RWPE2 (cell line): ENCODE measurements at regions not wholly inside any gene's neighbourhood (a gene's known extent, or its start where the extent isn't known, plus 50 kb on each side); places are given as distances from the start of the nearest gene placed in this dataset.

Experiments
- ATAC-seq: fragments of 200-7000 bp; cut with Tn5 transposase; 3 replicates; pipeline ENCODE4 v1.9.1; 2021; ENCODE audit warnings: low read depth
- DNase-seq: peaks from one replicate; pipeline ENCODE4 v3.0.0-alpha.2; 2020; ENCODE audit warnings: low spot score
- H3K27ac ChIP-seq: fragments of 450-650 bp; 2 replicates; pipeline ENCODE4 v1.5.1; 2017; ENCODE audit warnings: mild to moderate bottlenecking; ENCODE audit not compliant: poor library complexity, severe bottlenecking
- H3K27me3 ChIP-seq: fragments of 250-450 bp; sonication (Bioruptor Pico); 2 replicates; pipeline ENCODE4 v1.5.1; 2021; ENCODE audit warnings: mild to moderate bottlenecking, moderate library complexity; ENCODE audit not compliant: insufficient read depth, poor library complexity, severe bottlenecking
- H3K36me3 ChIP-seq: fragments of 250-450 bp; sonication (Bioruptor Pico); 2 replicates; pipeline ENCODE4 v1.5.1; 2020; ENCODE audit warnings: low read depth, mild to moderate bottlenecking, moderate library complexity
- H3K4me1 ChIP-seq: fragments of 250-450 bp; sonication (Bioruptor Pico); 2 replicates; pipeline ENCODE4 v1.5.1; 2021; ENCODE audit warnings: mild to moderate bottlenecking, moderate library complexity; ENCODE audit not compliant: insufficient read depth, poor library complexity, severe bottlenecking
- H3K4me3 ChIP-seq: fragments of 250-450 bp; sonication (Bioruptor Pico); 2 replicates; pipeline ENCODE4 v1.5.1; 2021; ENCODE audit warnings: mild to moderate bottlenecking, moderate library complexity; ENCODE audit not compliant: severe bottlenecking
- H3K9me3 ChIP-seq: fragments of 250-450 bp; sonication (Bioruptor Pico); 2 replicates; pipeline ENCODE4 v1.5.1; 2021; ENCODE audit warnings: mild to moderate bottlenecking, moderate library complexity; ENCODE audit not compliant: severe bottlenecking
- CTCF ChIP-seq: fragments of 450-650 bp; IDR thresholded peaks from one replicate; pipeline ENCODE4 v1.5.1; 2017; ENCODE audit warnings: mild to moderate bottlenecking, moderate library complexity; ENCODE audit not compliant: poor library complexity, severe bottlenecking

GRCh38 chr5:156004754-156005153 is 322.2 kb upstream of the SGCD start:
- ATAC-seq (no peak), DNase-seq (no peak)
- Histone ChIP-seq H3K4me3 (no peak overlapping the region), H3K9me3 (no peaks in the 10 kb centered on the region), H3K4me1 (no peaks in the 10 kb centered on the region), H3K27me3 (peaks cover 4% of the 10 kb centered on the region), H3K27ac (no peak overlapping the region), H3K36me3 (no peaks in the 10 kb centered on the region)
- no peak for TF ChIP-seq CTCF

GRCh38 chr5:156006026-156006647 is 320.8 kb upstream of the SGCD start:
- no peak overlapping the region for H3K27ac ChIP-seq
- no peaks in the 10 kb centered on the region for H3K4me1 ChIP-seq
- DNase-seq (no peak), ATAC-seq (no peak)
- TF ChIP-seq CTCF: no peak
- H3K36me3 ChIP-seq: no peaks in the 10 kb centered on the region
- H3K9me3 ChIP-seq: peaks cover 3% of the 10 kb centered on the region
- no peak overlapping the region for H3K4me3 ChIP-seq
- H3K27me3 ChIP-seq: peaks cover 17% of the 10 kb centered on the region

- no peak for DNase-seq
- no peak overlapping the region for H3K4me3 ChIP-seq
- TF ChIP-seq CTCF: no peak
These were observed 318.1 kb upstream of the SGCD start for GRCh38 chr5:156008844-156009243.

GRCh38 chr5:156009583-156009982 is 317.4 kb upstream of the SGCD start:
- ATAC-seq (no peak), DNase-seq (no peak)
- Histone ChIP-seq H3K9me3 (peaks cover 3% of the 10 kb centered on the region), H3K27ac (no peak overlapping the region), H3K4me1 (no peaks in the 10 kb centered on the region), H3K27me3 (peaks cover 17% of the 10 kb centered on the region), H3K4me3 (no peak overlapping the region), H3K36me3 (no peaks in the 10 kb centered on the region)
- TF ChIP-seq CTCF: no peak

More at GRCh38 chr5:156008844-156009243, 318.1 kb upstream of the SGCD start:
- Histone ChIP-seq H3K36me3 (no peaks in the 10 kb centered on the region), H3K27ac (no peak overlapping the region), H3K27me3 (peaks cover 17% of the 10 kb centered on the region), H3K9me3 (peaks cover 3% of the 10 kb centered on the region), H3K4me1 (no peaks in the 10 kb centered on the region)
- ATAC-seq: no peak

- ATAC-seq (no peak), DNase-seq (no peak)
- TF ChIP-seq CTCF: no peak
- H3K27me3 ChIP-seq: peaks cover 9% of the 10 kb centered on the region
- H3K36me3 ChIP-seq: no peaks in the 10 kb centered on the region
- no peak overlapping the region for H3K27ac ChIP-seq
- H3K4me1 ChIP-seq: no peaks in the 10 kb centered on the region
- peaks cover 3% of the 10 kb centered on the region for H3K9me3 ChIP-seq
- no peak overlapping the region for H3K4me3 ChIP-seq
These were observed 311.8 kb upstream of the SGCD start for GRCh38 chr5:156015137-156015536.
